ENCODE measurements at regions not wholly inside any gene's neighbourhood (a gene's known extent, or its start where the extent isn't known, plus 50 kb on each side); places are given as distances from the start of the nearest gene placed in this dataset.

DNA sequence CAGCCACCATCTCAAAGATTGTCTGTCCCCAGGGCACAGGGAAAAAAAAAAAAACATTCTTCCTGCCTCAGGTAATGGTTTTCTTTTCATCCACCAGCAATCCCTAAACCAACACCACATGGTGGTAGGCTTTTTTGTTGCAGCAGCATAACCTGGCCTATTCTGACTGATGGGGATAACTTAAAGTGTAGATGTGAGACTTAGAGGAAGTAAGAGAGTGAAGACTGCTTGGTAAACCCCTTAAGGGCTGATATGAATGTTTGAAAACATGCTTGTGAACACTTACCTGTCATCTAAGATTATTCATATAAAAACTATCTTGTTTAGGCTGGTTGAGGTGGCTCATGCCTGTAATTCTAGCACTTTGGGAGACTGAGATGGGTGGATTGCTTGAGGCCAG, 130.2 kb upstream of the RAP1B start:
- peak overlapping the region; percentile 43; the same call in 1 of the 2 replicates for H2AFZ ChIP-seq (ENCODE audit: low read depth)
- TF ChIP-seq, protein P1, sequence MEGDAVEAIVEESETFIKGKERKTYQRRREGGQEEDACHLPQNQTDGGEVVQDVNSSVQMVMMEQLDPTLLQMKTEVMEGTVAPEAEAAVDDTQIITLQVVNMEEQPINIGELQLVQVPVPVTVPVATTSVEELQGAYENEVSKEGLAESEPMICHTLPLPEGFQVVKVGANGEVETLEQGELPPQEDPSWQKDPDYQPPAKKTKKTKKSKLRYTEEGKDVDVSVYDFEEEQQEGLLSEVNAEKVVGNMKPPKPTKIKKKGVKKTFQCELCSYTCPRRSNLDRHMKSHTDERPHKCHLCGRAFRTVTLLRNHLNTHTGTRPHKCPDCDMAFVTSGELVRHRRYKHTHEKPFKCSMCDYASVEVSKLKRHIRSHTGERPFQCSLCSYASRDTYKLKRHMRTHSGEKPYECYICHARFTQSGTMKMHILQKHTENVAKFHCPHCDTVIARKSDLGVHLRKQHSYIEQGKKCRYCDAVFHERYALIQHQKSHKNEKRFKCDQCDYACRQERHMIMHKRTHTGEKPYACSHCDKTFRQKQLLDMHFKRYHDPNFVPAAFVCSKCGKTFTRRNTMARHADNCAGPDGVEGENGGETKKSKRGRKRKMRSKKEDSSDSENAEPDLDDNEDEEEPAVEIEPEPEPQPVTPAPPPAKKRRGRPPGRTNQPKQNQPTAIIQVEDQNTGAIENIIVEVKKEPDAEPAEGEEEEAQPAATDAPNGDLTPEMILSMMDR (conservative IDR thresholded peaks at IDR 0.05; ENCODE audit: low read depth, low read length): no peak
- peak overlapping the region; percentile 93 for H3K27ac ChIP-seq
- H3K4me3 ChIP-seq (IDR thresholded peaks at IDR 0.05; ENCODE audit: insufficient read depth, low read depth, low read length): no peak overlapping the region
- peaks cover 63% of the 10 kb centered on the region for H3K4me1 ChIP-seq (ENCODE audit: low read depth, poor library complexity, severe bottlenecking)
- H3K79me2 ChIP-seq (ENCODE audit: insufficient read depth, low read depth): no peaks in the 10 kb centered on the region
- no peaks in the 10 kb centered on the region for H3K36me3 ChIP-seq (ENCODE audit: insufficient read depth)
- H3K27me3 ChIP-seq (ENCODE audit: insufficient read depth, low read depth): no peaks in the 10 kb centered on the region
- H3K9ac ChIP-seq: no peak overlapping the region; the same call in 1 of the 2 replicates
- H4K20me1 ChIP-seq (ENCODE audit: insufficient read depth): no peaks in the 10 kb centered on the region
- H3K4me2 ChIP-seq: peak overlapping the region; percentile 80

DNA sequence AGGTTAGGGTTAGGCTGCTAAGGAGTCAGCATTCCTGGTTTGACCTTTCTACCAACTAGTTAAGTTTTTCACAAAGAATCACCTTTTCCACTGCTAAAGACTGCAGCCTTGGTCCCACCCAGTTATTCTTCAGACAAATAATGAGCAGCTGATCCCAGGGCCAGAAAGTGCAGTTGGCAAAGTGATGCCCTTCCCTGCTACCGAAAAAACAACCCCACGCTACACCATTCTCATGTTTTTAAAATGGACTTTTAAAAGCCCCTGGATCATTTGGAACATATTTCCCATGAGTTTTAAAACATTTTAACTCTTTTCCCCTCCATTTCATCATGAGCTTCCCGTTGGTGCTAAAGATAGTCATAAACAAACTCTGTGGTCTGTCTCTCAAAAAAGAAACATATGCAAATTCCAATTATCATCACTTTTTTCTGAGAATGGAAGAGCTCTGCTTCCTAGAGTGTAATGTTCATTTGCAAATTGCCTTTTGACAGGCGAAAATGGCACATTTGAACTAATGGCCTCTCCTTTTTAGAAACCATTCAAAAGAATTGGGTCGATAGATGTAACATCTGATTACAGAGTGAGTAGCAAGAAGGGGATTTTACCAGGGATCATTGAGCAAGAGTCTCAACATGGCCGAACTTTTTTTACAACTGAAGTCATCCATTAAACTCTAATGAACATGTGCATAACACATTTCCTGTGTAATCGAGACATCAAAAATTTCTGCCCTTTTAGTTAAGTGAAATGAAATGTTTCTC, 129.3 kb upstream of the RAP1B start:
- Histone ChIP-seq H3K79me2 (ENCODE audit: insufficient read depth, low read depth) (no peaks in the 10 kb centered on the region), H4K20me1 (ENCODE audit: insufficient read depth) (no peaks in the 10 kb centered on the region), H3K4me3 (IDR thresholded peaks at IDR 0.05; ENCODE audit: insufficient read depth, low read depth, low read length) (no peak overlapping the region), H2AFZ (ENCODE audit: low read depth) (peak overlapping the region; percentile 43), H3K4me1 (ENCODE audit: low read depth, poor library complexity, severe bottlenecking) (peaks cover 67% of the 10 kb centered on the region), H3K27me3 (ENCODE audit: insufficient read depth, low read depth) (no peaks in the 10 kb centered on the region), H3K4me2 (peak overlapping the region; percentile 80), H3K9ac (peak overlapping the region; percentile 73), H3K27ac (peak overlapping the region; percentile 93), H3K36me3 (ENCODE audit: insufficient read depth) (no peaks in the 10 kb centered on the region)
- TF ChIP-seq, protein P1 (conservative IDR thresholded peaks at IDR 0.05; ENCODE audit: low read depth, low read length): no peak

DNA sequence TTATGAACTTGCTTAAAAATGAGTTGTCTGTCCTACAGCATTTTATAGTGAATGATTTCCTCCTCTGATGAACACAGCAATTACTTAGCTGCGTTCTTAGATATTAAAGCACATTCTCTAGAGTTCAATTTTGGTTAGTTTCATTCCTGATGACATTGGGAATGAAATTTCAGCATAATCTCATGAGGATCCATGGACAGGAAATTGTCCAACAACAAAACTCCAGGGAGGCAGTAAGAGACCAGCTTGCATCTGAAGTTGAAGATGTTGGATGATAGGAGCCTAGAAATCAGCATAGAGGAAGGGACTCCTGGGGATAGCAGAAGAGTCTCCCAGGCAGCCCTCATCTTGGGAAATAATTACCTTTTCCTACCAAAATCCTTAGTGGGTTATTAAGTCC, 128.7 kb upstream of the RAP1B start:
- peak overlapping the region; percentile 73 for H3K9ac ChIP-seq

DNA sequence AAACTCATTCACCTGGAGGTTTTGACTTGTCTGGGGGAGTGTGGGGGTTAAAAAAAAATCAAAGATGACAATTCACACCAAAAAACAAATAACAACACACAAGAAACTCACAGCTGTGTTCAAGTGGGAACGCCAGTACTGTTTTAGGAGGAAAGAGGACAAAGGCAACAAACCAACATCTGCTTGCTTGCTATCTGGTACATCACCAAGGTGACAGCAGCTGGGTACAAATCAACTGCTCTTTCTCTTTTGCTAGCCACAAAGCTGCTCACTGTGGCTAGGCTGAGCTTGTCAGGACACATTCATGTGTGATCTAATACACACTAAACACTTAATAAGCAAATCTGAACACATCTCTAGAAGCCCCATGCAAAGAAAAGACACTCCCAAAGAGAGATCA, 128.0 kb upstream of the RAP1B start:
- Histone ChIP-seq H2AFZ (ENCODE audit: low read depth) (peak overlapping the region; percentile 43; the same call in 1 of the 2 replicates), H3K4me2 (peak overlapping the region; percentile 80), H3K79me2 (ENCODE audit: insufficient read depth, low read depth) (no peaks in the 10 kb centered on the region), H3K4me3 (IDR thresholded peaks at IDR 0.05; ENCODE audit: insufficient read depth, low read depth, low read length) (no peak overlapping the region), H3K27ac (peak overlapping the region; percentile 93), H3K9ac (peak overlapping the region; percentile 73), H3K4me1 (ENCODE audit: low read depth, poor library complexity, severe bottlenecking) (peaks cover 67% of the 10 kb centered on the region), H4K20me1 (ENCODE audit: insufficient read depth) (no peaks in the 10 kb centered on the region), H3K36me3 (ENCODE audit: insufficient read depth) (no peaks in the 10 kb centered on the region), H3K27me3 (ENCODE audit: insufficient read depth, low read depth) (no peaks in the 10 kb centered on the region)
- TF ChIP-seq, protein P1 (conservative IDR thresholded peaks at IDR 0.05; ENCODE audit: low read depth, low read length): no peak

More for the DNA sequence above, 128.7 kb upstream of the RAP1B start:
- Histone ChIP-seq H4K20me1 (ENCODE audit: insufficient read depth) (no peaks in the 10 kb centered on the region), H2AFZ (ENCODE audit: low read depth) (peak overlapping the region; percentile 43; the same call in 1 of the 2 replicates), H3K27me3 (ENCODE audit: insufficient read depth, low read depth) (no peaks in the 10 kb centered on the region), H3K27ac (peak overlapping the region; percentile 93), H3K4me3 (IDR thresholded peaks at IDR 0.05; ENCODE audit: insufficient read depth, low read depth, low read length) (no peak overlapping the region), H3K4me2 (peak overlapping the region; percentile 80), H3K79me2 (ENCODE audit: insufficient read depth, low read depth) (no peaks in the 10 kb centered on the region), H3K36me3 (ENCODE audit: insufficient read depth) (no peaks in the 10 kb centered on the region), H3K4me1 (ENCODE audit: low read depth, poor library complexity, severe bottlenecking) (peaks cover 67% of the 10 kb centered on the region)
- TF ChIP-seq, protein P1 (conservative IDR thresholded peaks at IDR 0.05; ENCODE audit: low read depth, low read length): no peak

Measured in KMS-11 (cell line).